AG09319 (cell line): ENCODE measurements at regions not wholly inside any gene's neighbourhood (a gene's known extent, or its start where the extent isn't known, plus 50 kb on each side); places are given as distances from the start of the nearest gene placed in this dataset.

ENCODE experiments used
- DNase-seq: peaks from one replicate; pipeline ENCODE4 v3.0.0-alpha.2; 2010; ENCODE audit warnings: low read depth; ENCODE audit errors: extremely low read depth
- CTCF ChIP-seq: IDR thresholded peaks from 2 replicates; pipeline ENCODE4 v1.5.1; 2011; ENCODE audit warnings: low read depth, mild to moderate bottlenecking, inconsistent platforms, low read length, moderate library complexity

- no peak for TF ChIP-seq CTCF
- no peak for DNase-seq
Measured at GRCh38 chr10:98332623-98333269, 64.8 kb upstream of the LOXL4 start.

GRCh38 chr10:98331885-98332284 is 63.9 kb upstream of the LOXL4 start:
- no peak for DNase-seq
- peak; percentile 8; the same call in 1 of the 2 replicates for TF ChIP-seq CTCF

- TF ChIP-seq CTCF: no peak
- DNase-seq: no peak
Measured at GRCh38 chr10:98330987-98331386, 63.0 kb upstream of the LOXL4 start.

GRCh38 chr10:98328640-98329039 is 60.6 kb upstream of the LOXL4 start:
- no peak for TF ChIP-seq CTCF
- no peak for DNase-seq

- DNase-seq: no peak
- no peak for TF ChIP-seq CTCF
Measured at GRCh38 chr10:98328163-98328562, 60.2 kb upstream of the LOXL4 start.

GRCh38 chr10:98326621-98327027 is 58.6 kb upstream of the LOXL4 start:
- DNase-seq: no peak
- no peak for TF ChIP-seq CTCF

GRCh38 chr10:98323221-98324164 is 55.5 kb upstream of the LOXL4 start:
- no peak for TF ChIP-seq CTCF
- DNase-seq: peak; percentile 82
